Body of pancreas (tissue), 4 donors: ENCODE measurements at regions not wholly inside any gene's neighbourhood (a gene's known extent, or its start where the extent isn't known, plus 50 kb on each side); places are given as distances from the start of the nearest gene placed in this dataset.

ENCODE experiments used
- POLR2A ChIP-seq, 3 donors: fragments of 450-650 bp; IDR thresholded peaks; one replicate each; pipeline ENCODE4 v1.6.1; 2016; ENCODE audit warnings: antibody characterized with exemption in 3 of 3, mild to moderate bottlenecking in 2 of 3
- TF ChIP-seq, protein P1 (sequence below), 7 experiments: fragments of 450-650 bp in 4 of 7; fragments of 200-600 bp in 3 of 7; sonication (generic) in 3 of 7; IDR thresholded peaks; one replicate each; pipeline ENCODE4 v1.5.1; 2016 to 2019; ENCODE audit warnings: antibody characterized with exemption in 7 of 7

DNA sequence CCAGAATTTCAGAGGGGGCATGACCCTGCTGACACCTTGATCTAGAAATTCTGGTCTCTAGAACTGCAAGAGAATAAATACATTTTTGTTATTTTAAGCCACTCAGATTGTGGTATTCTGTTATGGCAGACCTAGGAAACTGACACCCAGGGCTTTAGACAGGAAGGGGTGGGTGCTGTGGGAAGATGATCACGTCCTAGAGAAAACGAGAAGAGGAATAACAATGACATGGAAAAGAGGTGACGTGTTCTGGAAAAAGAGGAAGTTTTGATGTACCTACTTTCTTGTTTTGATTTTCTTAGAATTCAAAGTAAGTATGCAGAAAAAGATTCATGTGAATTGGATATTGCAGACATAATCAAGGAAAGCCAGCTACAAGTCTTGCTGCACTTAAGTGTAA lies 232.9 kb upstream of the RUNX1 start:
- TF ChIP-seq, protein P1, sequence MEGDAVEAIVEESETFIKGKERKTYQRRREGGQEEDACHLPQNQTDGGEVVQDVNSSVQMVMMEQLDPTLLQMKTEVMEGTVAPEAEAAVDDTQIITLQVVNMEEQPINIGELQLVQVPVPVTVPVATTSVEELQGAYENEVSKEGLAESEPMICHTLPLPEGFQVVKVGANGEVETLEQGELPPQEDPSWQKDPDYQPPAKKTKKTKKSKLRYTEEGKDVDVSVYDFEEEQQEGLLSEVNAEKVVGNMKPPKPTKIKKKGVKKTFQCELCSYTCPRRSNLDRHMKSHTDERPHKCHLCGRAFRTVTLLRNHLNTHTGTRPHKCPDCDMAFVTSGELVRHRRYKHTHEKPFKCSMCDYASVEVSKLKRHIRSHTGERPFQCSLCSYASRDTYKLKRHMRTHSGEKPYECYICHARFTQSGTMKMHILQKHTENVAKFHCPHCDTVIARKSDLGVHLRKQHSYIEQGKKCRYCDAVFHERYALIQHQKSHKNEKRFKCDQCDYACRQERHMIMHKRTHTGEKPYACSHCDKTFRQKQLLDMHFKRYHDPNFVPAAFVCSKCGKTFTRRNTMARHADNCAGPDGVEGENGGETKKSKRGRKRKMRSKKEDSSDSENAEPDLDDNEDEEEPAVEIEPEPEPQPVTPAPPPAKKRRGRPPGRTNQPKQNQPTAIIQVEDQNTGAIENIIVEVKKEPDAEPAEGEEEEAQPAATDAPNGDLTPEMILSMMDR (IDR thresholded peaks at IDR 0.05) = no peak
- no peak for TF ChIP-seq POLR2A (IDR thresholded peaks at IDR 0.05)
